ENCODE measurements at regions not wholly inside any gene's neighbourhood (a gene's known extent, or its start where the extent isn't known, plus 50 kb on each side); places are given as distances from the start of the nearest gene placed in this dataset.

DNA sequence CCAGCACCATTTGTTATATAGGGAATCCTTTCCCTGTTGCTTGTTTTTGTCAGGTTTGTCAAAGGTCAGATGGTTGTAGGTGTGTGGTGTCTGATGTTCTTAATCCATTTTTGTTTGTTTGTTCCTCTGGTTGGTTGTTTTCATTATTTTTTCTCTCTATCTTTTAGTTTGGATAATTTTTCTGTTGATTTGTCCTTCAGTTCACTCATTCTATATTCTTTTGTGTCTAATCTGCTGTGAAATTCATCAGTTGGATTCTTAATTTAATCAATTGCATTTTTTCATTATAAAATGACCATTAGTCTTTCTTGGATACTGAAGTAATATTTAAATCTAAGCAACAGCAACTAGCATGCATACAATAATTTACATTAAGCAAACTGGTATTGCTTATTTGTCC lies 206.7 kb upstream of the TRIB2 start:
- TF ChIP-seq, protein P1, sequence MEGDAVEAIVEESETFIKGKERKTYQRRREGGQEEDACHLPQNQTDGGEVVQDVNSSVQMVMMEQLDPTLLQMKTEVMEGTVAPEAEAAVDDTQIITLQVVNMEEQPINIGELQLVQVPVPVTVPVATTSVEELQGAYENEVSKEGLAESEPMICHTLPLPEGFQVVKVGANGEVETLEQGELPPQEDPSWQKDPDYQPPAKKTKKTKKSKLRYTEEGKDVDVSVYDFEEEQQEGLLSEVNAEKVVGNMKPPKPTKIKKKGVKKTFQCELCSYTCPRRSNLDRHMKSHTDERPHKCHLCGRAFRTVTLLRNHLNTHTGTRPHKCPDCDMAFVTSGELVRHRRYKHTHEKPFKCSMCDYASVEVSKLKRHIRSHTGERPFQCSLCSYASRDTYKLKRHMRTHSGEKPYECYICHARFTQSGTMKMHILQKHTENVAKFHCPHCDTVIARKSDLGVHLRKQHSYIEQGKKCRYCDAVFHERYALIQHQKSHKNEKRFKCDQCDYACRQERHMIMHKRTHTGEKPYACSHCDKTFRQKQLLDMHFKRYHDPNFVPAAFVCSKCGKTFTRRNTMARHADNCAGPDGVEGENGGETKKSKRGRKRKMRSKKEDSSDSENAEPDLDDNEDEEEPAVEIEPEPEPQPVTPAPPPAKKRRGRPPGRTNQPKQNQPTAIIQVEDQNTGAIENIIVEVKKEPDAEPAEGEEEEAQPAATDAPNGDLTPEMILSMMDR (IDR thresholded peaks at IDR 0.05) = no peak
- TF ChIP-seq, protein P2, sequence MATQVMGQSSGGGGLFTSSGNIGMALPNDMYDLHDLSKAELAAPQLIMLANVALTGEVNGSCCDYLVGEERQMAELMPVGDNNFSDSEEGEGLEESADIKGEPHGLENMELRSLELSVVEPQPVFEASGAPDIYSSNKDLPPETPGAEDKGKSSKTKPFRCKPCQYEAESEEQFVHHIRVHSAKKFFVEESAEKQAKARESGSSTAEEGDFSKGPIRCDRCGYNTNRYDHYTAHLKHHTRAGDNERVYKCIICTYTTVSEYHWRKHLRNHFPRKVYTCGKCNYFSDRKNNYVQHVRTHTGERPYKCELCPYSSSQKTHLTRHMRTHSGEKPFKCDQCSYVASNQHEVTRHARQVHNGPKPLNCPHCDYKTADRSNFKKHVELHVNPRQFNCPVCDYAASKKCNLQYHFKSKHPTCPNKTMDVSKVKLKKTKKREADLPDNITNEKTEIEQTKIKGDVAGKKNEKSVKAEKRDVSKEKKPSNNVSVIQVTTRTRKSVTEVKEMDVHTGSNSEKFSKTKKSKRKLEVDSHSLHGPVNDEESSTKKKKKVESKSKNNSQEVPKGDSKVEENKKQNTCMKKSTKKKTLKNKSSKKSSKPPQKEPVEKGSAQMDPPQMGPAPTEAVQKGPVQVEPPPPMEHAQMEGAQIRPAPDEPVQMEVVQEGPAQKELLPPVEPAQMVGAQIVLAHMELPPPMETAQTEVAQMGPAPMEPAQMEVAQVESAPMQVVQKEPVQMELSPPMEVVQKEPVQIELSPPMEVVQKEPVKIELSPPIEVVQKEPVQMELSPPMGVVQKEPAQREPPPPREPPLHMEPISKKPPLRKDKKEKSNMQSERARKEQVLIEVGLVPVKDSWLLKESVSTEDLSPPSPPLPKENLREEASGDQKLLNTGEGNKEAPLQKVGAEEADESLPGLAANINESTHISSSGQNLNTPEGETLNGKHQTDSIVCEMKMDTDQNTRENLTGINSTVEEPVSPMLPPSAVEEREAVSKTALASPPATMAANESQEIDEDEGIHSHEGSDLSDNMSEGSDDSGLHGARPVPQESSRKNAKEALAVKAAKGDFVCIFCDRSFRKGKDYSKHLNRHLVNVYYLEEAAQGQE (IDR thresholded peaks at IDR 0.05; ENCODE audit: insufficient read depth in 1 of 2, low read depth in 2 of 2, low read length in 1 of 2) = no peak
- TF ChIP-seq POLR2AphosphoS5 (IDR thresholded peaks at IDR 0.05; ENCODE audit: low read depth, low read length) = no peak

Data from Panc1 (cell line).